ENCODE measurements at regions not wholly inside any gene's neighbourhood (a gene's known extent, or its start where the extent isn't known, plus 50 kb on each side); places are given as distances from the start of the nearest gene placed in this dataset.

DNA sequence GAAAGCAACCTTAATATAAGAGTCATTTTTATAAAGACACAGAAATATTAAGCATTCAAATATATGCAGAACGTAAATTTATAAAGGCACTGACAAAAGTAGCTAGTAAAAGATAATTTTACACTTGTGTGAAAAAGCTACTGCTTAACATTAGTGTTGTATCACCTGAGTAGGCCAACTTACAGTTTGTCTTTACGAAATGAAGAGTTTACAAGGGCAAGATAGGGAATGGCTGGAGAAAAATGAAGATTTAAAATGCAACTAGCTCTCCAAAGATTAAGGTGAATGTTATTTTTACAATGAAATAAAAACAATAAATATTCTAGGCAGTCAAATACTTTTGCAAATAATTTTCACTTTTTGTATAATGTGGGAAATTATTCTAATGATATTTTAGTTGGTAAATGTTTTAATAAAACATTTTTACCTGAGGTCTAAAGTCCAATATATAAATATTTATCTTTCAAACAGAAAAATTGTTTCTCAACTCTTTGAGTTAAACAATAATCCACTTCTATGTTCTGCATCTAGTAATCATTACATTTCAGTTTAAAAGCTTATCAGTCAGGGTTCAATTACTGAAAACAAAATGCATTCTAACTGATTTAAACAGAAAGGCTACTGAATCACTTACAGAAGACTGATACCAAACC lies 382.6 kb downstream of the IPMK start:
- DNase-seq = no peak
- Histone ChIP-seq H3K4me3 (no peak overlapping the region), H3K36me3 (no peaks in the 10 kb centered on the region), H3K27ac (no peak overlapping the region), H3K27me3 (no peaks in the 10 kb centered on the region), H3K4me1 (no peaks in the 10 kb centered on the region), H3K9me3 (no peaks in the 10 kb centered on the region)
- intact Hi-C loops (cut with DNase I; ENCODE audit: low total_unique reads) = no loop called here
- 21 to 52% (median 36%) methylated on average over 2 of the region's 2 CpGs for WGBS, 5 donors
- TF ChIP-seq EP300 (IDR thresholded peaks at IDR 0.05) (no peak), POLR2A (IDR thresholded peaks at IDR 0.05) (no peak), POLR2AphosphoS5 (IDR thresholded peaks at IDR 0.05) (no peak)
- TF ChIP-seq, protein P1, sequence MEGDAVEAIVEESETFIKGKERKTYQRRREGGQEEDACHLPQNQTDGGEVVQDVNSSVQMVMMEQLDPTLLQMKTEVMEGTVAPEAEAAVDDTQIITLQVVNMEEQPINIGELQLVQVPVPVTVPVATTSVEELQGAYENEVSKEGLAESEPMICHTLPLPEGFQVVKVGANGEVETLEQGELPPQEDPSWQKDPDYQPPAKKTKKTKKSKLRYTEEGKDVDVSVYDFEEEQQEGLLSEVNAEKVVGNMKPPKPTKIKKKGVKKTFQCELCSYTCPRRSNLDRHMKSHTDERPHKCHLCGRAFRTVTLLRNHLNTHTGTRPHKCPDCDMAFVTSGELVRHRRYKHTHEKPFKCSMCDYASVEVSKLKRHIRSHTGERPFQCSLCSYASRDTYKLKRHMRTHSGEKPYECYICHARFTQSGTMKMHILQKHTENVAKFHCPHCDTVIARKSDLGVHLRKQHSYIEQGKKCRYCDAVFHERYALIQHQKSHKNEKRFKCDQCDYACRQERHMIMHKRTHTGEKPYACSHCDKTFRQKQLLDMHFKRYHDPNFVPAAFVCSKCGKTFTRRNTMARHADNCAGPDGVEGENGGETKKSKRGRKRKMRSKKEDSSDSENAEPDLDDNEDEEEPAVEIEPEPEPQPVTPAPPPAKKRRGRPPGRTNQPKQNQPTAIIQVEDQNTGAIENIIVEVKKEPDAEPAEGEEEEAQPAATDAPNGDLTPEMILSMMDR (IDR thresholded peaks at IDR 0.05) = no peak

DNA sequence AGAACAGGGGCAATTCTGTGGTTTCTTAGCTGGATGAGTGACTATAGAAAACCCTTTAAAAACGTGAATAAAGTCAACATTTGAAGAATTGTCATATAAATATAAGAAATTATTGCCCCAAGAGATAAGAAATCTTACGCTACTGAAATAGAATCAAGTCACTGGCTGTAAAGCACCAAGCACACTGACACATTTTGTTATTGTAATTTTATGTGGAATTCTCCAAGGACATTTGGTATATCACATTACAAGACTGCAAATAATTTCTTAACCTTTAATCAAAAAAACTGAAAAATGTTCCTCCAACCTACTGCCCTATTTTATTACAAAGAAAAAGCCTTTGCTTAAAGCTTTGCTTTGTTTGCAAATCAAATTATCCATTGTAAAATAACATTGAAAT lies 383.3 kb downstream of the IPMK start:
- Histone ChIP-seq H3K9me3 (no peaks in the 10 kb centered on the region), H3K36me3 (no peaks in the 10 kb centered on the region), H3K4me1 (no peaks in the 10 kb centered on the region), H3K4me3 (no peak overlapping the region), H3K27me3 (no peaks in the 10 kb centered on the region), H3K27ac (no peak overlapping the region)
- TF ChIP-seq, protein P1 (IDR thresholded peaks at IDR 0.05) = no peak
- TF ChIP-seq EP300 (IDR thresholded peaks at IDR 0.05) (no peak), POLR2AphosphoS5 (IDR thresholded peaks at IDR 0.05) (no peak), POLR2A (IDR thresholded peaks at IDR 0.05) (no peak)
- DNase-seq = no peak
- intact Hi-C loops (cut with DNase I; ENCODE audit: low total_unique reads) = no loop called here
- WGBS, 5 donors = 44 to 50% (median 46%) methylated on average over 2 of the region's 2 CpGs

DNA sequence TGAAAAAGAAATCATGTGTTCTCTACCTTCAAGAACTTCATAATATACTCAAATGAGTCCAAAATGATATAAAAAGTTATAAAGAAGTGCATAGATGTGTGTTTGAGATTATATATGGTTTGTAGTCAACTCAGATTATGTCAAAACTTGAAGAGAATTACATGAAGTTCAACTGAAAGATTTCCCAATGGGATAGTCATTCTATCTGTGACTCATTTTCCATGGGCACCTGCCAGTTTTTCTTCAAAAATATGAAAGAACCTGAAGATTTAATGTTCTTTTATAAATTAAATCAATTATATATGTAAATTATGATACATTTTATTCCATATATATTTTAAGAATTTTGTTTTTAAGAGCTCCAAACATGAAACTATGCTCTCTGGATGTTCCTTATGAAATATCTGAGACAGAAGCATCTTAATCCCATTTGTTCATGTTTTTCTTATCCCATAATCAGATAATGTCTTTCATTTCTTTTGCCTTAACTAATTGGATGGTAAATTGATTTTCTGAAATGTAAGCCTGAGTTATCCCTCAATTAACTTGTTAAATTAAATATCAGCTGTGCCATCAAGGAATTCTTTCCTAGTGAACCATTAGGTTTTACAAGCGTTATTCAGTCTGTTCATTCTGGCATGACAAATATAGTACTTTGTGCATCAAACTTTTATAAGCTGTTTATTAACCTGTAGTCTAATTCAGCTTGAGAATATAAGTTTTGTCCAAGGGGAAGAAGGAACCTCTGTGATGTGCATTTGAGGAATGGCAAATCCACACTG lies 387.1 kb downstream of the IPMK start:
- no peak overlapping the region for H3K4me3 ChIP-seq
- WGBS, 5 donors = 71 to 91% (median 82%) methylated on average over 1 of the region's 1 CpG
- no peaks in the 10 kb centered on the region for H3K4me1 ChIP-seq
- H3K36me3 ChIP-seq = no peaks in the 10 kb centered on the region
- intact Hi-C loops (cut with DNase I; ENCODE audit: low total_unique reads) = no loop called here
- H3K27me3 ChIP-seq = no peaks in the 10 kb centered on the region
- no peak for DNase-seq
- H3K9me3 ChIP-seq = no peaks in the 10 kb centered on the region
- no peak overlapping the region for H3K27ac ChIP-seq
- no peak for TF ChIP-seq EP300 (IDR thresholded peaks at IDR 0.05)
- no peak for TF ChIP-seq POLR2A (IDR thresholded peaks at IDR 0.05)
- TF ChIP-seq, protein P1 (IDR thresholded peaks at IDR 0.05) = no peak
- no peak for TF ChIP-seq POLR2AphosphoS5 (IDR thresholded peaks at IDR 0.05)

DNA sequence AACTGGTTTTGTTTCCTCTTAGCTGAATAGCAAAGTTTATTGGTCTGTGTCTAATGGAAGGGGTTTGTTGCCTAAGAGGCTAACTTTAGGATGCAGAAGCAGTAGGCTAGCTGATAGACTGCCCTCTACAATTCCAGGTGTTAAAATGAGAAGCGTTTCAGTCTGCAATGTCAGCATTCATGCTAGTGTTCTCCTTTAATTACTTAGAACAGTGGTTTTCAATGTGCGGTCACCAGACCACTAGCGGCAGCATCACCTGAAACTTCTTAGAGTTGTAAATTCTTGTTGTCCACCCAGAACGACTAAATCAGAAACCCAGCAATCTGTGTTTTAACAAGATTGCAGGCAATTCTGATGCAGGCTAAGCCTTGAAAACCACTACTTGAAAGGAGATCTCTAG lies 392.9 kb downstream of the IPMK start:
- intact Hi-C loops (cut with DNase I; ENCODE audit: low total_unique reads) = no loop called here
- no peaks in the 10 kb centered on the region for H3K9me3 ChIP-seq
- WGBS, 5 donors = 89 to 98% (median 94%) methylated on average over 4 of the region's 4 CpGs
- H3K4me1 ChIP-seq = no peaks in the 10 kb centered on the region
- TF ChIP-seq POLR2A (IDR thresholded peaks at IDR 0.05) (no peak), EP300 (IDR thresholded peaks at IDR 0.05) (no peak), POLR2AphosphoS5 (IDR thresholded peaks at IDR 0.05) (no peak)
- TF ChIP-seq, protein P1 (IDR thresholded peaks at IDR 0.05) = no peak
- H3K27ac ChIP-seq = no peak overlapping the region
- H3K36me3 ChIP-seq = no peaks in the 10 kb centered on the region
- no peaks in the 10 kb centered on the region for H3K27me3 ChIP-seq
- no peak for DNase-seq
- H3K4me3 ChIP-seq = no peak overlapping the region

Measured in stomach (tissue), 8 donors.